A549 (cell line): ENCODE measurements at regions not wholly inside any gene's neighbourhood (a gene's known extent, or its start where the extent isn't known, plus 50 kb on each side); places are given as distances from the start of the nearest gene placed in this dataset.

Source experiments
- CTCF ChIP-seq: fragments of >200 bp; sonication (Bioruptor Twin); formaldehyde crosslinking; IDR thresholded peaks from 3 replicates; pipeline ENCODE4 v1.5.1; 2016
- ELK1 ChIP-seq: fragments of 150-350 bp; IDR thresholded peaks from 2 replicates; pipeline ENCODE4 v1.6.1; 2014; ENCODE audit warnings: low read depth, mild to moderate bottlenecking, low read length
- HDAC2 ChIP-seq: fragments of 200-600 bp; sonication (generic); IDR thresholded peaks from 2 replicates; pipeline ENCODE4 v1.6.1; 2016
- MAZ ChIP-seq: fragments of 150-350 bp; IDR thresholded peaks from 2 replicates; pipeline ENCODE4 v1.6.1; 2014; ENCODE audit warnings: antibody characterized with exemption, low read depth, low read length, borderline replicate concordance
- PBX3 ChIP-seq: IDR thresholded peaks from 2 replicates; pipeline ENCODE4 v1.6.1; 2012
- POLR2A ChIP-seq: IDR thresholded peaks from 2 replicates; pipeline ENCODE4 v1.6.1; 2012; ENCODE audit warnings: mild to moderate bottlenecking, low read length
- RCOR1 ChIP-seq: fragments of 150-350 bp; IDR thresholded peaks from 2 replicates; pipeline ENCODE4 v1.6.1; 2014; ENCODE audit warnings: antibody characterized with exemption, low read length, low read depth
- RFX5 ChIP-seq: fragments of 450-650 bp; IDR thresholded peaks from 2 replicates; pipeline ENCODE4 v1.7.1; 2014; ENCODE audit warnings: antibody characterized with exemption, mild to moderate bottlenecking, moderate library complexity
- RNF2 ChIP-seq: fragments of 200-600 bp; sonication (generic); IDR thresholded peaks from 2 replicates; pipeline ENCODE4 v1.6.1; 2016; ENCODE audit warnings: low read depth, mild to moderate bottlenecking, antibody characterized with exemption, moderate library complexity, borderline replicate concordance

GRCh38 chr7:45977256-45977780 is 56.2 kb upstream of the IGFBP3 start:
- TF ChIP-seq CTCF (no peak), MAZ (no peak), POLR2A (no peak), ELK1 (no peak), RFX5 (no peak), PBX3 (no peak), RNF2 (no peak), RCOR1 (no peak), HDAC2 (no peak)
